Spleen (tissue), 11 donors: ENCODE measurements at regions not wholly inside any gene's neighbourhood (a gene's known extent, or its start where the extent isn't known, plus 50 kb on each side); places are given as distances from the start of the nearest gene placed in this dataset.

Experiments used
- DNase-seq: peaks from one replicate; pipeline ENCODE4 v3.0.0-alpha.2; 2020
- H3K27ac ChIP-seq, 8 donors: fragments of 200-600 bp; sonication (generic) in 7 of 8; 1 replicate in 4 of 8; 2 replicates in 4 of 8; pipeline versions ENCODE4 v1.5.0 to v1.8.0; 2016 to 2021; ENCODE audit warnings: inconsistent platforms in 4 of 8, mild to moderate bottlenecking in 4 of 8, moderate library complexity in 1 of 8
- H3K27me3 ChIP-seq, 7 donors: fragments of 200-600 bp; sonication (generic) in 6 of 7; replicated peaks in 1 of 7; 1 replicate in 4 of 7; 2 replicates in 3 of 7; pipeline versions ENCODE4 v1.5.0 to v1.8.0; 2016 to 2021; ENCODE audit warnings: inconsistent platforms in 3 of 7, mild to moderate bottlenecking in 1 of 7
- H3K36me3 ChIP-seq, 6 donors: fragments of 200-600 bp; sonication (generic) in 5 of 6; 1 replicate in 4 of 6; 2 replicates in 2 of 6; pipeline versions ENCODE4 v1.5.0 to v1.8.0; 2016 to 2021; ENCODE audit warnings: inconsistent platforms in 2 of 6
- H3K4me1 ChIP-seq, 6 donors: fragments of 200-600 bp; sonication (generic) in 5 of 6; 1 replicate in 3 of 6; 2 replicates in 3 of 6; pipeline versions ENCODE4 v1.5.0 to v1.8.0; 2016 to 2021; ENCODE audit warnings: inconsistent platforms in 3 of 6
- H3K4me3 ChIP-seq, 8 donors: fragments of 200-600 bp; sonication (generic) in 7 of 8; 1 replicate in 4 of 8; 2 replicates in 4 of 8; pipeline versions ENCODE4 v1.5.0 to v1.8.0; 2016 to 2021; ENCODE audit warnings: inconsistent platforms in 4 of 8, mild to moderate bottlenecking in 4 of 8, moderate library complexity in 2 of 8
- H3K9me3 ChIP-seq, 8 donors: fragments of 200-600 bp; sonication (generic) in 7 of 8; 1 replicate in 4 of 8; 2 replicates in 4 of 8; pipeline versions ENCODE4 v1.5.0 to v1.8.0; 2016 to 2021; ENCODE audit warnings: inconsistent platforms in 4 of 8
- CTCF ChIP-seq, 11 experiments: fragments of 200-600 bp in 7 of 11; fragments of 450-650 bp in 4 of 11; sonication (generic) in 4 of 11; IDR thresholded peaks in 8 of 11; conservative IDR thresholded peaks in 3 of 11; 1 replicate in 7 of 11; 2 replicates in 4 of 11; pipeline versions ENCODE4 v1.4.0 to v1.8.0; 2016 to 2021; ENCODE audit warnings: antibody characterized with exemption in 11 of 11, inconsistent platforms in 4 of 11, mild to moderate bottlenecking in 1 of 11
- POLR2A ChIP-seq, 3 donors: fragments of 450-650 bp; IDR thresholded peaks; one replicate each; pipeline ENCODE4 v1.5.1; 2017; ENCODE audit warnings: antibody characterized with exemption in 3 of 3, mild to moderate bottlenecking in 1 of 3
- POLR2AphosphoS5 ChIP-seq, 3 donors: sonication (generic); formaldehyde crosslinking; IDR thresholded peaks; one replicate each; pipeline ENCODE4 v1.5.1; 2017; ENCODE audit warnings: antibody characterized with exemption in 3 of 3
- WGBS, 5 donors: extraction: QIAGEN DNeasy Blood & Tissue Kit in 3 of 5; methylation state at CpG; one replicate each; pipeline versions ENCODE4 v1.1.5 to v1.1.7; 2013 to 2018; 5-methylcytosine and 5-hydroxymethylcytosine counted together
- intact Hi-C: fragments of 100-400 bp; cut with DNase I; formaldehyde crosslinking; loops from one replicate; pipeline ENCODE4 v1.15.0; 2023; ENCODE audit warnings: low total_unique reads
- donor health status: healthy with polysubstance abuse.
- donor health status: DM: no; HTN: no; CAD: no; lungs with moderate emphysema.
- donor health status: DM: no; HTN: no; CAD: no.
- donor health status: Bipolar disorder and iron deficiency.
- donor health status: healthy.
- donor health status: DM: no; HTN: no; CAD: no.
- donor health status: DM: yes; HTN: yes; CAD: no.

- no peak for DNase-seq
- H3K9me3 ChIP-seq, result peaks cover 0 to 3% (median 0%) of the 10 kb centered on the region in 8 donors
- 63 to 82% (median 70%) methylated on average over 1 of the region's 1 CpG for WGBS, 5 donors
- TF ChIP-seq POLR2A (IDR thresholded peaks at IDR 0.05) (no peak), POLR2AphosphoS5 (IDR thresholded peaks at IDR 0.05) (no peak), CTCF (IDR thresholded peaks at IDR 0.05 in 8 of 11, conservative IDR thresholded peaks at IDR 0.05 in 3 of 11) (no peak)
- no peaks in the 10 kb centered on the region for H3K4me1 ChIP-seq
- no peaks in the 10 kb centered on the region for H3K27me3 ChIP-seq
- H3K27ac ChIP-seq, result no peak overlapping the region
- no peaks in the 10 kb centered on the region for H3K36me3 ChIP-seq
- intact Hi-C loops, result no loop called here
- H3K4me3 ChIP-seq, result no peak overlapping the region
These were observed 1353.4 kb downstream of the FSTL5 start for GRCh38 chr4:160810424-160810823.

- no peaks in the 10 kb centered on the region for H3K4me1 ChIP-seq
- H3K9me3 ChIP-seq, result peaks cover 0 to 3% (median 0%) of the 10 kb centered on the region in 8 donors
- DNase-seq, result no peak
- H3K27me3 ChIP-seq, result no peaks in the 10 kb centered on the region
- WGBS, 5 donors, result 75 to 94% (median 81%) methylated on average over 1 of the region's 1 CpG
- no peak overlapping the region for H3K4me3 ChIP-seq
- H3K27ac ChIP-seq, result no peak overlapping the region
- intact Hi-C loops, result no loop called here
- H3K36me3 ChIP-seq, result no peaks in the 10 kb centered on the region
- TF ChIP-seq POLR2AphosphoS5 (IDR thresholded peaks at IDR 0.05), result no peak
- no peak for TF ChIP-seq CTCF (IDR thresholded peaks at IDR 0.05 in 8 of 11, conservative IDR thresholded peaks at IDR 0.05 in 3 of 11)
- no peak for TF ChIP-seq POLR2A (IDR thresholded peaks at IDR 0.05)
These were observed 1352.9 kb downstream of the FSTL5 start for GRCh38 chr4:160810941-160811340.

- intact Hi-C loops, result no loop called here
- no peak overlapping the region for H3K27ac ChIP-seq
- DNase-seq, result no peak
- no peak for TF ChIP-seq POLR2AphosphoS5 (IDR thresholded peaks at IDR 0.05)
- H3K4me1 ChIP-seq, result no peaks in the 10 kb centered on the region
- peaks cover 0 to 3% (median 0%) of the 10 kb centered on the region in 8 donors for H3K9me3 ChIP-seq
- H3K36me3 ChIP-seq, result no peaks in the 10 kb centered on the region
- no peaks in the 10 kb centered on the region for H3K27me3 ChIP-seq
- H3K4me3 ChIP-seq, result no peak overlapping the region
These were observed 1351.8 kb downstream of the FSTL5 start for GRCh38 chr4:160811956-160812355.

- Histone ChIP-seq H3K36me3 (no peaks in the 10 kb centered on the region), H3K4me3 (no peak overlapping the region), H3K9me3 (peaks cover 0 to 9% (median 0%) of the 10 kb centered on the region in 8 donors), H3K27me3 (no peaks in the 10 kb centered on the region), H3K4me1 (no peaks in the 10 kb centered on the region), H3K27ac (no peak overlapping the region)
- DNase-seq, result no peak
- intact Hi-C loops, result no loop called here
- no peak for TF ChIP-seq POLR2A (IDR thresholded peaks at IDR 0.05)
These were observed 1349.1 kb downstream of the FSTL5 start for GRCh38 chr4:160814726-160815125.

- 60 to 90% (median 66%) methylated on average over 1 of the region's 1 CpG for WGBS, 5 donors
- Histone ChIP-seq H3K36me3 (no peaks in the 10 kb centered on the region), H3K27me3 (no peaks in the 10 kb centered on the region), H3K4me3 (no peak overlapping the region), H3K27ac (no peak overlapping the region), H3K4me1 (no peaks in the 10 kb centered on the region), H3K9me3 (peaks cover 0 to 10% (median 6%) of the 10 kb centered on the region in 8 donors)
- intact Hi-C loops, result no loop called here
- TF ChIP-seq CTCF (IDR thresholded peaks at IDR 0.05 in 8 of 11, conservative IDR thresholded peaks at IDR 0.05 in 3 of 11) (no peak), POLR2AphosphoS5 (IDR thresholded peaks at IDR 0.05) (no peak), POLR2A (IDR thresholded peaks at IDR 0.05) (no peak)
- no peak for DNase-seq
These were observed 1345.2 kb downstream of the FSTL5 start for GRCh38 chr4:160818571-160818970.
